Epithelial cell of proximal tubule (primary cell): ENCODE measurements at regions not wholly inside any gene's neighbourhood (a gene's known extent, or its start where the extent isn't known, plus 50 kb on each side); places are given as distances from the start of the nearest gene placed in this dataset.

Experiments
- DNase-seq: peaks from one replicate; pipeline ENCODE4 v3.0.0-alpha.2; 2011; ENCODE audit warnings: low read depth
- H3K4me3 ChIP-seq: 2 replicates; pipeline ENCODE4 v1.5.1; 2011; ENCODE audit warnings: low read depth, mild to moderate bottlenecking, low read length
- TF ChIP-seq, protein P1 (sequence below): conservative IDR thresholded peaks from 2 replicates; pipeline ENCODE4 v1.5.1; 2012; ENCODE audit warnings: low read depth, mild to moderate bottlenecking, low read length

DNA sequence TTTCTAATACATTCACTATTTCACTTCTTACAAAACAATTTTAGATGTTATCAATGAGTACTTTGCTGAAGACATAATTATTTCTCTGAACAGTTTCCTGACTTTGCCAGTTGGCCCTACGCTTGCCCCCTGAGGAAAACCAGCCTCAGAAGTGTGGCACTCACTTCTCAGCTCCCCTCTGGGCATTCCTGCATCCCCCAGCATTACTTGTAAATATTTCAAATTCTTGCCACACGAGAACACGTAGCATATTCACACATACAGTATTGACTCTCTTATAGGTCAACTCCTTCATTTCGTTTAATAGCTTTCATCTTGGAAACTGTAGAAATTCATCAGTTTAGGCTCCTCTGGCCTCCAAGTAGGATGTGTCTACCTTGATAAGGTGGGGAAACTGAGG, 65.2 kb downstream of the OTX2 start:
- no peak for DNase-seq
- no peak overlapping the region for H3K4me3 ChIP-seq
- TF ChIP-seq, protein P1, sequence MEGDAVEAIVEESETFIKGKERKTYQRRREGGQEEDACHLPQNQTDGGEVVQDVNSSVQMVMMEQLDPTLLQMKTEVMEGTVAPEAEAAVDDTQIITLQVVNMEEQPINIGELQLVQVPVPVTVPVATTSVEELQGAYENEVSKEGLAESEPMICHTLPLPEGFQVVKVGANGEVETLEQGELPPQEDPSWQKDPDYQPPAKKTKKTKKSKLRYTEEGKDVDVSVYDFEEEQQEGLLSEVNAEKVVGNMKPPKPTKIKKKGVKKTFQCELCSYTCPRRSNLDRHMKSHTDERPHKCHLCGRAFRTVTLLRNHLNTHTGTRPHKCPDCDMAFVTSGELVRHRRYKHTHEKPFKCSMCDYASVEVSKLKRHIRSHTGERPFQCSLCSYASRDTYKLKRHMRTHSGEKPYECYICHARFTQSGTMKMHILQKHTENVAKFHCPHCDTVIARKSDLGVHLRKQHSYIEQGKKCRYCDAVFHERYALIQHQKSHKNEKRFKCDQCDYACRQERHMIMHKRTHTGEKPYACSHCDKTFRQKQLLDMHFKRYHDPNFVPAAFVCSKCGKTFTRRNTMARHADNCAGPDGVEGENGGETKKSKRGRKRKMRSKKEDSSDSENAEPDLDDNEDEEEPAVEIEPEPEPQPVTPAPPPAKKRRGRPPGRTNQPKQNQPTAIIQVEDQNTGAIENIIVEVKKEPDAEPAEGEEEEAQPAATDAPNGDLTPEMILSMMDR: no peak

DNA sequence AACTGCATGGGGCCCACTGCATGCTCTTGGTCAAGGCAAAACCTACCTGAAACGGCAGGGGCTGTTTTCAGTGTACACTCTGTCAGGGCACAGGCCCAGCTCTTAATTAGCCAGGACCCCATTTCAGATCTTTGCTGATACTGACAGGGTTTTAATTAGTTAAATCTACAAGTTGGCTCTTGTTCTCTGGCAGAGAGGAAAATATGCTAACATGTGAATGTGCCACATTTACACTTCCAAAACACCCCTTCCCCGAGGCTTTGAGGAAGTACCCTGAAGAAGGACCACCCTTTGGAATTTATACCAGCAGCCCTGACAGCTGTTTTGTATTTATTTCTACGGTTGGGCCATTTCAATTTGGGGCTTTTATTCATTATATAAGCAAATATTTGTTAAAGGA, 66.3 kb downstream of the OTX2 start:
- no peak for DNase-seq
- TF ChIP-seq, protein P1: no peak
- no peak overlapping the region for H3K4me3 ChIP-seq

DNA sequence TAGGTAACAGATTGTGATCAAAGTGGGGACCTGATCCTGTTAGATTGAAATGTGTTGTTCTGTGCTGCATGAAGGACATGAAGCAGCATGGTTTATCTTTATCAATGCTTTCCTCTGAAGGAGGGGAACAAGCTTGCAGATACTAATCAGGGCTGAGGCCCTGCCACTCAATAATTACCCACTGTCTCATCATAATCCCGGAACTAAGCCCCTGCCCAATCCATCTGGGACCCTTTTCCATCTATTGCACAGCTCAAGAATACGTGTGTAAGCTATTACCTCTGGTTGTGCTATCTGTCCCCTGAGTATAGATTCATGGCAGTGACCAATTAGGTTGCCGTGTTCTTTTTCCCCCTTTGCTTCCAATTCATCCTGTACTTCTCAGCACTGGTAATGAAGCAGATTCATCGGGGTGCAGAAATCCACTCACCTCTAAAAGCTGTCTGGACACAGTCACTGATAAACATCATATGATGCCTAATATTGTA, 67.8 kb downstream of the OTX2 start:
- H3K4me3 ChIP-seq: no peak overlapping the region
- DNase-seq: no peak
- TF ChIP-seq, protein P1: no peak

DNA sequence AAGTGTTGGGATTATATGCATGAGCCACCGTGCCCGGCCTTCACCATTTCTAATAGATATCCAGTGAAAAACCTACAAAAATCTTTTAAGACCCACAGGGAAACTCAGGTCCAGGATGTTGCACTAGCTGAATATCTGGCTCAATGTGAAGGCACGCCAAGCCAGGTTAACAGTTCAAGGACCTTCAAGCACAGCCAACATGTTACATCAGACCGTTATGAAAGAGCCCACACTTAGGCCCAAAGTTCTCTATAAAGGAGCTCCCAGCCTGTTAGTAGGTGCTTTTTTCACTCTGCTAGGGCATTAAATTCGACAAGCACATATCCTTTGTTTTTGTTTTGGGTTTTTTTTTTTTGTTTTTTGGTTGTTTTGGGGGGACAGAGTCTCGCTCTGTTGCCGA, 69.0 kb downstream of the OTX2 start:
- TF ChIP-seq, protein P1: no peak
- H3K4me3 ChIP-seq: no peak overlapping the region
- no peak for DNase-seq

DNA sequence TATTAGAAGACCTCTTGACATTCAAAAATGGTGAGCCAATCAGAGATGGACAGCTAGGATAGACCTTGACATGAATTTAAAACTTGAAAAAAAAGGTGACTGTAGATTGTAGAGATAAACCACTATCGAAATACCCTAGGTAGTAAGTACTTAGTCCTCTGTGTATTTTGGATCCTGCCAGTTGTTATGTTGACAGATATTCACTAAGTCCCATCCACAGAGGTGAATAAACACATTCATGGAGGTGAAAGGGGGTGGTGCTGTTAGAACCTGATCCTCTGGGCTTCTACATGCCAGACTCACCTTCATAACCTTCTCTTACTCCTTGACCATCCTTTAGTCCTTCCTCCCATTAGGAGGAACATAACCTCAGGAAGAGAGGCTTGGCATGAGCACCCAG, 72.3 kb downstream of the OTX2 start:
- DNase-seq: no peak
- no peak overlapping the region for H3K4me3 ChIP-seq
- TF ChIP-seq, protein P1: no peak

DNA sequence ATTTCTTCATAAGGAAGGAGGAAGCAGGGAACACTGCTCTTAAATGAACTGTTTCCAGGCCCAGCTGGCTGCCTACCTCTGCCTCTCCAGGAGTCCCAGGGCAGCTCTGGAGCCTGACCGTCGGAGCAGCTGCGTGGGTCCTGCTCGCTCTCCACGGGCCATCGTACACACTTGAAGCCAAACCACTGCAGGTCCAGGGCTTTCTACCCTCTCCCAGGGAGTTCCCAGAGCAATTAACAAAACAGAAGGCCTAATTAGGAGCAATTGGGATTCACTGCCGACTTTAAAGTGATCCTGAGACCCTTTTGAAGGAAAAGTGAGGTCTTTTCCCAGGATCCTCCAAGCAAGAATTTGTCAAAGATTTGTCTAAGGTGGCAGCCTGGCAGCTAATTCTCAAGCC, 76.9 kb downstream of the OTX2 start:
- TF ChIP-seq, protein P1: no peak
- DNase-seq: no peak
- H3K4me3 ChIP-seq: no peak overlapping the region

DNA sequence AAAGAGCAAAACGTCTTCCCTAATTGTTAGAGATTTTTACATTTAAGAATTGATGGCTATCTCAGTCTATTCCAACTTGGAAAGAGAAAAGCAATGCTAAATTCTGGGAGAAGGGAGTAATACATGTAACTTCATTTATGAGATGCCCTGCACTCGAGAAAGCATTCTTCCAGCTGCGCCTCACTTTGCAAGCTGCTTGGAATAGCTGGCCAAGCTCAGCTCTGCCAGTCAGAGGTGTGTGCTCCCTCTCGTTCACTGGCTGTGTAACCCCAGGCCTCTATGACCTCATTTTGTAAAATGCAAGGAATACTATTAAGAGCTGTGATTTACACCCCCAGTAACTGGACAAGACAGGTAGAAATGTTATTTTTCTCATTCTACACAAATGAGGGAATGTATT, 79.1 kb downstream of the OTX2 start:
- TF ChIP-seq, protein P1: no peak
- no peak for DNase-seq
- H3K4me3 ChIP-seq: no peak overlapping the region
